Mesothelial cell of epicardium (in vitro differentiated cells): ENCODE measurements at regions not wholly inside any gene's neighbourhood (a gene's known extent, or its start where the extent isn't known, plus 50 kb on each side); places are given as distances from the start of the nearest gene placed in this dataset.

Source experiments
- DNase-seq, 2 experiments: peaks; one replicate each; pipeline ENCODE4 v3.0.0; 2021; ENCODE audit warnings: low spot score in 2 of 2; ENCODE audit not compliant: unreplicated experiment in 2 of 2
- H3K27ac Mint-ChIP-seq: 2 replicates; pipeline ENCODE4 v1.8.0; 2021; ENCODE audit warnings: mixed read lengths
- H3K27me3 Mint-ChIP-seq: 2 replicates; pipeline ENCODE4 v1.8.0; 2021; ENCODE audit warnings: low read depth, mixed read lengths
- H3K36me3 Mint-ChIP-seq: 2 replicates; pipeline ENCODE4 v1.8.0; 2021; ENCODE audit warnings: mixed read lengths
- H3K4me1 Mint-ChIP-seq: 2 replicates; pipeline ENCODE4 v1.8.0; 2021; ENCODE audit warnings: mixed read lengths
- H3K4me3 Mint-ChIP-seq: 2 replicates; pipeline ENCODE4 v1.8.0; 2021; ENCODE audit warnings: mild to moderate bottlenecking, moderate library complexity, mixed read lengths
- H3K9me3 Mint-ChIP-seq: 2 replicates; pipeline ENCODE4 v1.8.0; 2021; ENCODE audit warnings: mixed read lengths
- CTCF ChIP-seq: fragments of 200-600 bp; sonication (generic); IDR thresholded peaks from one replicate; pipeline ENCODE4 v1.5.0; 2021; ENCODE audit warnings: antibody characterized with exemption; ENCODE audit not compliant: unreplicated experiment

- no peaks in the 10 kb centered on the region for H3K9me3 Mint-ChIP-seq
- peaks cover 18% of the 10 kb centered on the region for H3K27me3 Mint-ChIP-seq
- no peak overlapping the region for H3K27ac Mint-ChIP-seq
- TF ChIP-seq CTCF, result no peak
- no peak for DNase-seq
- peaks cover 11% of the 10 kb centered on the region for H3K4me1 Mint-ChIP-seq
- no peaks in the 10 kb centered on the region for H3K36me3 Mint-ChIP-seq
- no peak overlapping the region for H3K4me3 Mint-ChIP-seq
Observed at GRCh38 chr18:24840640-24841039, 380.2 kb downstream of the HRH4 start.

- no peaks in the 10 kb centered on the region for H3K9me3 Mint-ChIP-seq
- TF ChIP-seq CTCF, result no peak
Observed at GRCh38 chr18:24841536-24841935, 381.1 kb downstream of the HRH4 start.

GRCh38 chr18:24843123-24843522 is 382.7 kb downstream of the HRH4 start:
- H3K27me3 Mint-ChIP-seq, result peaks cover 33% of the 10 kb centered on the region
- H3K27ac Mint-ChIP-seq, result no peak overlapping the region
- H3K9me3 Mint-ChIP-seq, result no peaks in the 10 kb centered on the region
- no peak for DNase-seq
- H3K4me3 Mint-ChIP-seq, result no peak overlapping the region
- H3K36me3 Mint-ChIP-seq, result no peaks in the 10 kb centered on the region
- peaks cover 5% of the 10 kb centered on the region for H3K4me1 Mint-ChIP-seq
- TF ChIP-seq CTCF, result no peak

More at GRCh38 chr18:24841536-24841935, 381.1 kb downstream of the HRH4 start:
- no peak overlapping the region for H3K27ac Mint-ChIP-seq
- peaks cover 23% of the 10 kb centered on the region for H3K27me3 Mint-ChIP-seq
- H3K36me3 Mint-ChIP-seq, result no peaks in the 10 kb centered on the region
- H3K4me1 Mint-ChIP-seq, result peaks cover 11% of the 10 kb centered on the region
- DNase-seq, result no peak
- no peak overlapping the region for H3K4me3 Mint-ChIP-seq

GRCh38 chr18:24846138-24846537 is 385.7 kb downstream of the HRH4 start:
- H3K4me1 Mint-ChIP-seq, result peaks cover 5% of the 10 kb centered on the region
- no peaks in the 10 kb centered on the region for H3K36me3 Mint-ChIP-seq
- peaks cover 56% of the 10 kb centered on the region for H3K27me3 Mint-ChIP-seq
- no peak overlapping the region for H3K4me3 Mint-ChIP-seq
- no peak overlapping the region for H3K27ac Mint-ChIP-seq
- no peak for DNase-seq
- no peak for TF ChIP-seq CTCF
- H3K9me3 Mint-ChIP-seq, result no peaks in the 10 kb centered on the region

GRCh38 chr18:24850532-24850931 is 390.1 kb downstream of the HRH4 start:
- H3K4me1 Mint-ChIP-seq, result no peaks in the 10 kb centered on the region
- no peak for TF ChIP-seq CTCF
- peaks cover 52% of the 10 kb centered on the region for H3K27me3 Mint-ChIP-seq
- H3K36me3 Mint-ChIP-seq, result no peaks in the 10 kb centered on the region
- no peak overlapping the region for H3K27ac Mint-ChIP-seq
- no peaks in the 10 kb centered on the region for H3K9me3 Mint-ChIP-seq
- no peak overlapping the region for H3K4me3 Mint-ChIP-seq
- DNase-seq, result no peak

GRCh38 chr18:24853076-24853475 is 392.6 kb downstream of the HRH4 start:
- H3K9me3 Mint-ChIP-seq, result no peaks in the 10 kb centered on the region
- no peak for DNase-seq
- peaks cover 50% of the 10 kb centered on the region for H3K27me3 Mint-ChIP-seq
- no peak overlapping the region for H3K4me3 Mint-ChIP-seq
- no peaks in the 10 kb centered on the region for H3K4me1 Mint-ChIP-seq
- TF ChIP-seq CTCF, result no peak
- no peaks in the 10 kb centered on the region for H3K36me3 Mint-ChIP-seq
- no peak overlapping the region for H3K27ac Mint-ChIP-seq
